Spinal cord (tissue), 9 donors: ENCODE measurements at regions not wholly inside any gene's neighbourhood (a gene's known extent, or its start where the extent isn't known, plus 50 kb on each side); places are given as distances from the start of the nearest gene placed in this dataset.
"Not testable (repeated sequence)": the region's sequence is repeated elsewhere in the genome, so short reads cannot be mapped to it uniquely, and the experiment has no call there.

Source experiments
- DNase-seq, 6 donors: peaks; one replicate each; pipeline versions ENCODE4 v3.0.0 to v3.0.0-alpha.2; 2013 to 2015; ENCODE audit warnings: low spot score in 6 of 6, low read depth in 4 of 6
- H3K27ac ChIP-seq: one replicate; pipeline ENCODE4 v1.5.1; 2013; ENCODE audit warnings: low read depth, low read length, control low read depth
- H3K27me3 ChIP-seq: one replicate; pipeline ENCODE4 v1.6.1; 2013; ENCODE audit warnings: low read length; ENCODE audit not compliant: control insufficient read depth, insufficient read depth
- H3K36me3 ChIP-seq: one replicate; pipeline ENCODE4 v1.6.1; 2013; ENCODE audit warnings: low read length; ENCODE audit not compliant: control insufficient read depth, insufficient read depth
- H3K4me1 ChIP-seq: one replicate; pipeline ENCODE4 v1.6.1; 2013; ENCODE audit warnings: low read length; ENCODE audit not compliant: control insufficient read depth, insufficient read depth
- H3K4me3 ChIP-seq: one replicate; pipeline ENCODE4 v1.5.1; 2013; ENCODE audit warnings: low read depth, low read length, control low read depth
- H3K9me3 ChIP-seq: one replicate; pipeline ENCODE4 v1.6.1; 2013; ENCODE audit warnings: low read length; ENCODE audit not compliant: control insufficient read depth, insufficient read depth
- WGBS: methylation state at CpG from one replicate; pipeline ENCODE4 v1.1.5; 2013; ENCODE audit warnings: missing lambda C conversion rate; ENCODE audit not compliant: insufficient coverage; 5-methylcytosine and 5-hydroxymethylcytosine counted together
- donor health status: healthy.

DNA sequence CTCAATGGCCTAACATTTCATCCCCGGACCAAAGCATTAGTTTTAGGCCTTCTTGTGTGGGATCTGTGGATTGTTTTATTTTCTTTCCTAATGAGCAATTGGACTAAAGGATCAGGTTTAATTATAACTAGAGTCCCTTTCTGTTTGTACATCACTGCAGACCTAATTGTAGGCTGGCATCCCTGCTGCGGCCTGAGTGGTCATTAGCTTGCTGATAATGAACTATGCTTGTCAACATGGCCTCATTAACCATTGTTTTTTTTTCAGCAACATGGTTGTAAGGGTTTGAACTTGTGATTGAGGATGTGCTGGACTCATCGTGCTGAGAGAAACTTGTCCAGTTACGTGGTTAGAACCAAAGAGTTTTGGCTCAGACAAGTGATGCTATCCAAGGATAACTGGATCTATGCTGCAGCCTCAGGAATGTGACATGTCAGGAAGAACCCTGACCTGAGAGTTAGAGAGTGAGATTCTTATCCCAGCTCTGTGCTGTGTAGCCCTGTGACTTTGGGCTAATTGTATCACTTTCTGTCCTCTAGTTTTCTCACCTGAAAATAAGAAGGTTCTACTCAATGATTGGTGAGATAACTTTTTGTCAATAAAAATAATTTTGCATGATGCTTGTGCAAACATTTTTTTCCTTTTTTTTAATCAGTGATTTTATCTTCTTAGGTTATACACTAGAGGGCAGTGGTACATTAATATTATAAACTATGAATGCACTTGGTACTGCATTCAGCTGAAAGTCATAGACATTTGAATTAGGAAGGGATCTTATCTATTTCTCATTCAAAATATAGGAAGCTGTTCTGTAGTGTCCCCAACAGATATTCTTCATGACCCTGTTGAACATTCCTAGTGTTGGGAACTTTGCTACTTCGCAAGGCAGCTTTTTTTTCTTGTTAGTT is 140.9 kb downstream of the RNF144B start:
- DNase-seq: peak in 2 of 6 donors; percentile 32 to 73
- Histone ChIP-seq H3K27ac (no peak overlapping the region), H3K4me1 (no peaks in the 10 kb centered on the region), H3K4me3 (no peak overlapping the region), H3K36me3 (no peaks in the 10 kb centered on the region), H3K27me3 (no peaks in the 10 kb centered on the region), H3K9me3 (no peaks in the 10 kb centered on the region)
- 44% methylated on average over 2 of the region's 5 CpGs for WGBS

DNA sequence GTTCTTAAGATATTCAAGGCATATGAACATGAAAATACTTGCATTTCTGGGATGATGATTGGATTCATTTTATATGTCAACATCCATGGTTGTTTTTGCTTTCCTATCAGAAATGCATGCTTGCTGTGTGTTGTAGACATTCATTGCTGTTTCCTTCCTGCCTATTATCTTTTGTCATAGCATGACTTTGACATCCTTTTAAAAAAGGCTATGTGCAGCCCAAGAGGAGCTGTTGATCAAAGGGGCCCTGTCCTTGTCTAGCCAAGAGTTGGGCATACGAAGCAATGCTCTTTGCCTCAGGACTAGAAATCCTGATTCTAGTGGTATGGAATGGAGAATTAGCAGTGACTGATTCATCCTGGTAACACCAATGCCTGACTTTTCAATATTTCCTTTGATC is 143.1 kb downstream of the RNF144B start:
- H3K4me1 ChIP-seq: no peaks in the 10 kb centered on the region
- H3K27ac ChIP-seq: no peak overlapping the region
- no peaks in the 10 kb centered on the region for H3K36me3 ChIP-seq
- whole genome bisulfite sequencing: 80% methylated on average over 1 of the region's 1 CpG
- DNase-seq: no peak
- H3K27me3 ChIP-seq: no peaks in the 10 kb centered on the region
- H3K9me3 ChIP-seq: no peaks in the 10 kb centered on the region
- no peak overlapping the region for H3K4me3 ChIP-seq

DNA sequence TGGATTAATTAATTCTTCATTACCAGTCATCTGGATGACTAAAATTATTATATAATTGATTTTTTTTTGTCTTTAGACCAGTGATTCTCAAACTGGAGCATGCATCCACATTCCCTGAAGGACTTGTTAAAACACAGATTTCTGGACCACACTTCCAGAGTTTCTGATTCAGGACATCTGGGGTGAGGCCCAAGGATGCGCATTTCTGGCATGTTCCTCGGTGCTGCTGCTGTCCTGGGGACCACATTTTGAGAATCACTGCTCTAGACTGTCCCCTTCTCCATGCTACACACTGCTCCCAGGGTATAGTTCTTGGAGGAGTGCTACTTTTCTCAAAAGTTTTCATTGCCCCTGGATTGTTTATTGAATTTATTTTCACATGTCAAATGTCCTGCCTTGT is 145.0 kb downstream of the RNF144B start:
- H3K4me1 ChIP-seq: no peaks in the 10 kb centered on the region
- no peaks in the 10 kb centered on the region for H3K36me3 ChIP-seq
- H3K27ac ChIP-seq: no peak overlapping the region
- no peak overlapping the region for H3K4me3 ChIP-seq
- no peak for DNase-seq
- no peaks in the 10 kb centered on the region for H3K27me3 ChIP-seq
- H3K9me3 ChIP-seq: no peaks in the 10 kb centered on the region
- WGBS: 100% methylated on average over 1 of the region's 2 CpGs

GRCh38 chr6:18533793-18534192 is 146.6 kb downstream of the RNF144B start:
- no peaks in the 10 kb centered on the region for H3K27me3 ChIP-seq
- no CpG with 5 or more reads among the region's 5 CpGs for WGBS
- H3K36me3 ChIP-seq: no peaks in the 10 kb centered on the region
- no peaks in the 10 kb centered on the region for H3K9me3 ChIP-seq
- H3K4me3 ChIP-seq: no peak overlapping the region
- H3K4me1 ChIP-seq: no peaks in the 10 kb centered on the region
- no peak overlapping the region for H3K27ac ChIP-seq
- no peak for DNase-seq

DNA sequence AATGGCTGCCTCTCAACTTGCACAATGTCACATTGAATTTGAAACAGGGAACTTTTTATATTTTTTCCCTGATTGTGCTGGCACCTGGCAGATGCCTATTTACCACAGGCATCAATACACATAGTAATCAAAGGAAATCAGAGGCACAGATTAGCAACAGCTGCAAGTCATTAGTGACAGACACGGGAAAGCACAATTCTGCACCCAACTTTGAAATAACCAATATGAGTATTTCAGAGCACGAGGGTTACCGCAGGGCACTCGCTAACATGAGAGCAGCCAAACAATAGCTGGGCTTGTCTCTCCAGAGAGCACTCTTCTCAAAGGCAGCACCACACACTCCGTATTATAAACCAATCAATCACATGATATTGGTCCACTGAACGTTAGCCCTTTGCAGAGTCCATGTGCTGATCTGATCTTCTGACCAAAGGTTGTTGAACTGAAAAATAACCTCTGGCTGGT is 149.5 kb downstream of the RNF144B start:
- WGBS: 17% methylated on average over 4 of the region's 6 CpGs
- DNase-seq: peak in 3 of 6 donors; percentile 24 to 77 (median 74)

DNA sequence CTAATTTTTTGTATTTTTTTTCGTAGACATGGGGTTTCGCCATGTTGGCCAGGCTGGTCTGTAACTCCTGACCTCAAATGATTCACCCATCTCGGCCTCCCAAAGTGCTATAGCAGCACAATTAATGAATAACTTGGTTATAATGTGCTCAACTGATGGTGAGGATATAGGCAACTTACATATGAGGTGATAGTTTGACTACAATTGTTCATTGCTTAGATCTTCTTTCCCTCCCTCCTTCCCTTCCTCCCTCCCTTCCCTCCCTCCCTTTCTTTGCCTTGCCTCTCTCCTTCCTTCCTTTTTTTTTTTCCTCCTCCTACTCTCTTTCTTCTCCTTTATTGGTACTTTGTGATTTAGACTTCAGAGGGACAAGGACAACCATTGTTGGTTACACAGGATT is 151.2 kb downstream of the RNF144B start:
- 100% methylated on average over 1 of the region's 3 CpGs for WGBS
- Histone ChIP-seq H3K27ac (no peak overlapping the region), H3K27me3 (no peaks in the 10 kb centered on the region), H3K36me3 (no peaks in the 10 kb centered on the region), H3K4me3 (no peak overlapping the region), H3K9me3 (peaks cover 2% of the 10 kb centered on the region), H3K4me1 (no peaks in the 10 kb centered on the region)
- no peak for DNase-seq

More for the DNA sequence above, 149.5 kb downstream of the RNF144B start:
- Histone ChIP-seq H3K4me3 (no peak overlapping the region), H3K27ac (no peak overlapping the region), H3K9me3 (no peaks in the 10 kb centered on the region), H3K36me3 (no peaks in the 10 kb centered on the region), H3K4me1 (no peaks in the 10 kb centered on the region), H3K27me3 (no peaks in the 10 kb centered on the region)

DNA sequence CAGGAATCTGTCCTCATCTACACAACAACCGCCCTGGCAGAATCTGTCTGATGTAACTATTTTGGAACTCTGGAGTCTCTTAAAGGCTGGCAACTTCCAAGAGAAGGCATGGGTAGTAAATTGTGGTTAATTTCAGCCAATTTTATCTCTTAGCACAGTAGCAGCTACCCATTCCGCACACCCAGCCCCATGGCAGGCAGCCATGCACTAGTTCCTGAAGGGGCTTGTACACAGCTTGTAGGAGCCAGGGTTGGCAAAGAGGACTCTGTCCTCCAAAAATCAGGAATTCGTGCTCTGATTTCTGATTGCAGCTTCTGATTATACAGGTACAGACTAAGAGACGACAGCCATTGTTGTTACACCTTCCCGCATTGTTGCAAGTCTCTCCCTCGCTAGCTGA is 155.9 kb downstream of the RNF144B start:
- no peak overlapping the region for H3K27ac ChIP-seq
- peaks cover 4% of the 10 kb centered on the region for H3K9me3 ChIP-seq
- 78% methylated on average over 4 of the region's 6 CpGs for WGBS
- H3K4me3 ChIP-seq: no peak overlapping the region
- no peaks in the 10 kb centered on the region for H3K4me1 ChIP-seq
- H3K36me3 ChIP-seq: no peaks in the 10 kb centered on the region
- no peaks in the 10 kb centered on the region for H3K27me3 ChIP-seq
- DNase-seq: peak in 1 of 6 donors; percentile 58

GRCh38 chr6:18545142-18545541 is 158.0 kb downstream of the RNF144B start:
- not testable (repeated sequence) for DNase-seq, H3K27me3 ChIP-seq, H3K4me3 ChIP-seq, H3K27ac ChIP-seq, H3K36me3 ChIP-seq, H3K9me3 ChIP-seq, H3K4me1 ChIP-seq
- WGBS: no CpG with 5 or more reads among the region's 1 CpG

GRCh38 chr6:18545726-18546125 is 158.6 kb downstream of the RNF144B start:
- no peaks in the 10 kb centered on the region for H3K36me3 ChIP-seq
- no peaks in the 10 kb centered on the region for H3K4me1 ChIP-seq
- no peak overlapping the region for H3K27ac ChIP-seq
- no peak for DNase-seq
- H3K4me3 ChIP-seq: no peak overlapping the region
- no peaks in the 10 kb centered on the region for H3K27me3 ChIP-seq
- peaks cover 4% of the 10 kb centered on the region for H3K9me3 ChIP-seq

DNA sequence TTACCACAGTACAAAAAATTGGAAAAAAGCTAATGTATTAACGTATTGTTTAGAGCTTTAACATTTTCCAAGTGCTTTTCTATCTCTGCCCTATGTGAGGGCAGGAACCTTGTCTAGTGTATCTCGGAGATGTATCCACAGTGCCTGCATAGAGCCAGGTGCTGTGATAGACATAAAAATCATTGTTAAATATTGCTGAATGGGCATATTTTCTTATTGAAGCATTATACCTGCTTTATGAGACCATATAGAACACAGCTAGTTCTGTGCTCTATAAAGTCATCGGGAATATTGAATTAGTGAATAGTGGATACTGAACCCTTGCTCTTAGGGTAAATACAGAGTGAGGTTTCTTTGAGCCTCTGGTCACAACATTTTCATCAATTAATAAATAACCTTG is 163.0 kb downstream of the RNF144B start:
- Histone ChIP-seq H3K27ac (no peak overlapping the region), H3K36me3 (no peaks in the 10 kb centered on the region), H3K9me3 (peaks cover 2% of the 10 kb centered on the region), H3K4me1 (no peaks in the 10 kb centered on the region), H3K4me3 (no peak overlapping the region), H3K27me3 (no peaks in the 10 kb centered on the region)
- WGBS: 80% methylated on average over 1 of the region's 3 CpGs
- no peak for DNase-seq
